ENCODE measurements at regions not wholly inside any gene's neighbourhood (a gene's known extent, or its start where the extent isn't known, plus 50 kb on each side); places are given as distances from the start of the nearest gene placed in this dataset.
"Not testable (repeated sequence)": the region's sequence is repeated elsewhere in the genome, so short reads cannot be mapped to it uniquely, and the experiment has no call there.

GRCh38 chr1:118325550-118326225 is 140.7 kb upstream of the SPAG17 start:
- intact Hi-C loops (cut with micrococcal nuclease) = no loop called here

GRCh38 chr1:118323246-118323645 is 138.2 kb upstream of the SPAG17 start:
- intact Hi-C loops (cut with micrococcal nuclease) = no loop called here
- DNase-seq (no peak), ATAC-seq (no peak)

More at GRCh38 chr1:118325550-118326225, 140.7 kb upstream of the SPAG17 start:
- DNase-seq (no peak), ATAC-seq (no peak)

GRCh38 chr1:118322331-118322730 is 137.3 kb upstream of the SPAG17 start:
- no peak for DNase-seq
- no peak for ATAC-seq
- intact Hi-C loops (cut with micrococcal nuclease) = no loop called here

GRCh38 chr1:118321840-118322239 is 136.8 kb upstream of the SPAG17 start:
- no peak for ATAC-seq
- intact Hi-C loops (cut with micrococcal nuclease) = no loop called here
- no peak for DNase-seq

GRCh38 chr1:118317842-118318614 is 133.0 kb upstream of the SPAG17 start:
- intact Hi-C loops (cut with micrococcal nuclease) = no loop called here
- ATAC-seq (no peak), DNase-seq (peak; percentile 26)

GRCh38 chr1:118306851-118307250 is 121.8 kb upstream of the SPAG17 start:
- DNase-seq = no peak
- ATAC-seq = no peak
- intact Hi-C loops (cut with micrococcal nuclease) = no loop called here

DNA sequence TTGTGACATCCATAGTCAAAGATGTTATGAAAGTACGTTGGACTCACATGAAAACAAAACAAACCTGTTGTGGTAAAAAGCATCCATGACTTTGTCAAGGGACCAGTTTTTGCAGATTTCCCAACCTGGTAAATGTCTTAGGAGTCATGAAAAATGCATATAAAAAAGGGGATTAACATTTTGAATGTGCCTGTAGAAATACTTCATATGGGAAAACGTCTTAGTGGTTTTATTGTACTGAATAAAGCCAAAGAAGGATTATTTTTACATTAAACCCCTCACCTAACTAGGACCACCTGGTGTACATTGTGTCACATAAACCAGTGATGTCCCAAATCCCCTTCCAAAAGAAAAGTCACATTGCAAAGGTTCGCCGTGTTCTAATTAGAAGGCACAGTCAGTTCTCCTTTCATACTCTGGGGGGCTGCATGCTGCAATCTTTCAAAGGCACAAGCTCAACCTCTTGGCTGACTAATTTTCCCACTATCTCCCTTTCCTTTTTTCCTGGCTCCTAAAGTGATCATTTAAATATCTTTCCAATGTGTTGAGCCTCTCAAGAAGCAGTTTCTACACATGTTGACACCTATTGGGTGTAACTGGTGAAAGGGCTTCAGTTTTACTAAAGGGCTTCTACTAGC is 119.8 kb upstream of the SPAG17 start:
- intact Hi-C loops (cut with micrococcal nuclease) = no loop called here
- DNase-seq (no peak), ATAC-seq (peak; percentile 73)

GRCh38 chr1:118303534-118303933 is 118.5 kb upstream of the SPAG17 start:
- intact Hi-C loops (cut with micrococcal nuclease) = no loop called here
- DNase-seq = no peak
- peak; percentile 34 for ATAC-seq

DNA sequence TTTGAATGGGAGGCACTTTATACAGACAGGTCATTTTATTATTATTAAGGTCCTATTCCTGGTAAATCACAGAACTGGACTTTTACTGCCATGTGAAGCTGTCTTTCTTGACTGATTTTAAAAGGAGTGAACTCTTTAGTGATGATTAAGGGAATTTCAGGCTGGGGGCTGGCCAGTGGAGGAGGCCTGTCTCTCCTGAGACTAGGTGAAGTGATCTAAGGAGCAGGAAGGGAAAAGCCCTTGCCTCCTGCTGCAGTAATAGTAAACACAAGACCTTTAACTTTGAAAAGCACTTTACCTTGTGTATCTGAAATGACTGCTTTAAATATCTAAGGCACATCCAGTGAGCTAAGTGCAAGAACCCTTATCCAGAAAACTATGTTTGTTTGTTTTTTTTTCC is 118.0 kb upstream of the SPAG17 start:
- ATAC-seq = no peak
- intact Hi-C loops (cut with micrococcal nuclease) = no loop called here

DNA sequence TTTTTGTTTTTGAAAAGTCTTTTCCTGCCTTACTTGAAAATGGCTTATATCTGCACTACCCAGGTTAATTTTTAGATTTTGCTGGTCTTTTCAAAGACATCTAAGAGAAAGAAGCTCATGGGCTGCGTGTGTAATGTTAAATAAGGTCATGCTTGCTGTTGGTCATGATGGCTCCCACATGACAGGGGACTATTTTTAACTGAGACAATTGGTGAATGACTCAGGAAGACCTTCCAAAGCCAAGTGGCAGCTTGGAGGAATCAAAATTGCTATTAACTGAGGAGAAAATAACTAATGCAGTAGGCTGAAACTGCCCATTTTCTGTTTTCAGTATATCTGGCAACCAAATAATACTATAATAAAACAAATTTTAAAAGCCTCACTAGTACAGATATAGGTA is 117.1 kb upstream of the SPAG17 start:
- intact Hi-C loops (cut with micrococcal nuclease) = no loop called here
- DNase-seq (no peak), ATAC-seq (peak; percentile 83)

More for the DNA sequence above, 118.0 kb upstream of the SPAG17 start:
- no peak for DNase-seq

GRCh38 chr1:118300808-118301207 is 115.8 kb upstream of the SPAG17 start:
- intact Hi-C loops (cut with micrococcal nuclease) = no loop called here
- ATAC-seq (no peak), DNase-seq (no peak)

DNA sequence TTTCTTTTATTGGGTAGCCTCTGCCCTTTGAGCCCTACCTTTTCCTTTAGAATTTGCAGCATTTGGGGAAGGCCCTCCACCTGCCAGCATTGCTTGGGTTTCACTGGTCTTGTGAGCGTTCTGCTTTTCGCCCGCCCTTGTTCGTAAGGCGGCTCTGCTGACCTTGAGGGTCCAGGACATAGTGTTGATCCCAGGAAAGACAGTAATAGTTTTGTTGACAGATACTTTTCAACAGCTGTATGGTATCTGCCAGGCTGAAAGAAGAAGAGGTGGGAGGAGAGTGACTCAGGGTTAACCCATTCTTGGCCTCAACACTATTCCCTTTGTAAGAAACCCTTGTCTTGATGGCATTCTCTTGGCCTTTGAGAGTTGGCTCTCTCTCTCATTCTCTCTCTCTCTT is 113.4 kb upstream of the SPAG17 start:
- ATAC-seq = peak; percentile 67
- intact Hi-C loops (cut with micrococcal nuclease) = no loop called here

DNA sequence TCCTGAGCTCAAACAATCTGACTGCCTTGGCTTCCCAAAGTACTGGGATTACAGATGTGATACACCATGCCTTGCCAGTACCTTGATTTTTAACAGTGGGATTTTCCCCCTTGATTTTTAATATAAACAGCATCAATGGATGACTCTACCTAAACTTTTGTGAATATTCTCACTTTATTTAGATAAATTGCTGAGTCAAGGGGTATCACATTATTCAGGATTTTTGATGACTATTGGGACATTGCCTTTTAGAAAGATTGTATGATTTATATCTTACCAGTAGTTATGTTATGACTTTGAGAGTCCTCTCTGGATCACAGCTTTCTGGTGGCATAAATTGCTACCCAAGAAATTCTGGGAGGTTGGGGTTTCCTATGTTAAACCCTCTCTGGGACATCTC is 112.5 kb upstream of the SPAG17 start:
- intact Hi-C loops (cut with micrococcal nuclease) = no loop called here
- ATAC-seq (no peak), DNase-seq (no peak)

More for the DNA sequence above, 113.4 kb upstream of the SPAG17 start:
- no peak for DNase-seq

DNA sequence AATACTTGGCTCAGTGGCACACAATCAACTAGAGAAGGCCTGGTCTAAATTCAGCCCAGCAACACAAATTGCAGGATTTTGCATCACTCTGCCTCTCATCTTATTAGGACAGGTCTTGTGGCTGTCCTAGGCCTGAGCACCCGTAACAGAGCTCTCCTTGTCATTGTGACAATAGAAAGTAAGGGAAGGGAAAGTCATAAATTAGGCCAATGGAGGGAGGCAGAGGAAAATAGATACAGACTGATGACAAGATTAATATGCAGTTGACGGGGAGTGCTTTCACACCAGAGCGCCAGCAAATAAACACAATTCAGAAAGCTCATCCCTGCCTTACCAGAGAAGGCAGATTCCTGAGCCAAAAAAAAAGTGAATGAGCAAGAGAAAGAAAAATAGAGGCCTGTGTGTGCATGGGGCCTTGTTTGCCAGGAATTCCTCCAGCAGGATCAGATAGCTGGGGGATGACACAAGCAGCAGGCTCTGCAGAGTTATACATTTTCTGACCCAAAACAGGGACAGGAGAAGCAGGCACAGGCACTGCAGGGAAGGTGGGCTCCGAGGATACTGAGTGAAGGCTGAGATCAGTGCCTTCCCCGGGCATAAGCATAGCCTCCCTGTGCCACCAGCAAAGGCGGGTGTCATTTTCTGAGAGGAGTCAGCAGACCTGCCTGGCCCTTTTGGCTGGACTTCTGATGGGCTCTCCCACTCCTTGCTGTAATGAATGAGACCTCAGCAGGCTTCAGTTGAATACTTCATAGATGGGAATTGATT is 110.0 kb upstream of the SPAG17 start:
- ATAC-seq (no peak), DNase-seq (no peak)
- intact Hi-C loops (cut with micrococcal nuclease) = no loop called here

- DNase-seq (peak; percentile 53), ATAC-seq (peak; percentile 84)
- intact Hi-C loops (cut with micrococcal nuclease) = no loop called here
Observed at GRCh38 chr1:118291661-118292060, 106.6 kb upstream of the SPAG17 start.

- intact Hi-C loops (cut with micrococcal nuclease) = no loop called here
- DNase-seq = no peak
- peak; percentile 13 for ATAC-seq
Observed at GRCh38 chr1:118290571-118290970, 105.5 kb upstream of the SPAG17 start.

GRCh38 chr1:118290046-118290445 is 105.0 kb upstream of the SPAG17 start:
- ATAC-seq = peak; percentile 40
- DNase-seq = no peak
- intact Hi-C loops (cut with micrococcal nuclease) = no loop called here

DNA sequence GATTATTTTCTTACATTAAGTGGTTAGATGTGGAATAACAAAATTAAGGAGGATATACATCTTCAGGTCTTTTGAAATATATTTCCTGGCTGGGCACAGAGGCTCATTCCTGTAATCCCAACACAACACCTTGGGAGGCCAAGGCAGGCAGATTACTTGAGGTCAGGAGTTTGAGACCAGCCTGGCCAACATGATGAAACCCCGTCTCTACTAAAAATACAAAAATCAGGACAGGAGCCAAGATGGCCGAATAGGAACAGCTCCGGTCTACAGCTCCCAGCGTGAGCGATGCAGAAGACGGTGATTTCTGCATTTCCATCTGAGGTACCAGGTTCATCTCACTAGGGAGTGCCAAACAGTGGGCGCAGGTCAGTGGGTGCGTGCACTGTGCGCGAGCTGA is 95.6 kb upstream of the SPAG17 start:
- ATAC-seq; intact Hi-C loops (cut with micrococcal nuclease); DNase-seq: not testable (repeated sequence)

DNA sequence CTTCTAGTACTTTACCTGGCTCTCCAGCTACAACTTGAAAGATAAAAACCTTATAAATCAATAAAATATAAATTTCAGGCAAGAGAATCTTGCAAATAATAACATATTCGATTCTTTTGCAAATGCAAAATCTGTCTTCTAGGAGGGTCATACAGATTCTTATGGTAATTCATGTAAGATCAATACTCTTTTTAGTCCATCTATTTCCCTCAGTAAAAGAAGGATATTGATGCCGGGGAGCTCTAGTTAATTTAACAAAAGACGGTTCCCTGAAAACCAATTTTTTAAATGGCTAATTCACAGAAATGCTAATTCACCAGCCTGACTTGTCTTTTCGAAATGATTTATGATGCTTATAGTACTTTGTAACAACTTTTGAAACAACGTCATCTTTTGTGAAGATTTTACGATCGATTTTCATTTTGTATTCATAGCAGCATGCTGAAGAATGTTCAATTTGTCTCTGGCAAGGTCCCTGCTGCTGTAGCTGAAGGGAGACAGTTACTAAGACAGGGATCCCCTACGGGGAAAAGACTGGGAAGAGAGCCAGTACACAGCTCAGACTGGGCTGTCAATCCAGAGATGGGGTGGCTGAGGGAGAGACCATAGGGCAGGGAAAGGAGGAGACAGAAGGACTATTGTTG is 90.6 kb upstream of the SPAG17 start:
- no peak for DNase-seq
- intact Hi-C loops (cut with micrococcal nuclease) = no loop called here

More for the DNA sequence above, 90.6 kb upstream of the SPAG17 start:
- ATAC-seq = no peak
